Activated CD8-positive, alpha-beta T cell treated with anti-CD3 and anti-CD28 coated beads, Interleukin-2, amount 10 ng/mL, durations not matched to agents 7 days and 5 days (primary cell): ENCODE measurements at regions not wholly inside any gene's neighbourhood (a gene's known extent, or its start where the extent isn't known, plus 50 kb on each side); places are given as distances from the start of the nearest gene placed in this dataset.
A peak's percentile ranks its signal among the peaks of the same experiment; 100 is the strongest.

Experiments
- ATAC-seq: fragments of 150-1000 bp; cut with Tn5 transposase; one replicate; pipeline ENCODE4 v1.10.0; 2021; ENCODE audit warnings: moderate library complexity
- CTCF ChIA-PET: fragments of 350-600 bp; sonication (Branson Sonifier 250); formaldehyde crosslinking; loops from one replicate; lab custom pipeline; 2021; ENCODE audit warnings: antibody characterized with exemption; lab: Charles Lee
- POLR2A ChIA-PET: fragments of 350-600 bp; sonication (Branson Sonifier 250); formaldehyde crosslinking; loops from one replicate; lab custom pipeline; 2021; ENCODE audit warnings: antibody characterized with exemption; lab: Charles Lee
- DNase-seq: peaks from one replicate; pipeline ENCODE4 v3.0.0-alpha.2; 2020
- H3K27ac Mint-ChIP-seq: one replicate; pipeline ENCODE4 v1.8.0; 2021; ENCODE audit warnings: mild to moderate bottlenecking, mixed read lengths
- H3K27me3 Mint-ChIP-seq: one replicate; pipeline ENCODE4 v1.8.0; 2021; ENCODE audit warnings: low read depth, mixed read lengths
- H3K36me3 Mint-ChIP-seq: one replicate; pipeline ENCODE4 v1.8.0; 2021; ENCODE audit warnings: low read depth, mixed read lengths
- H3K4me1 Mint-ChIP-seq: one replicate; pipeline ENCODE4 v1.8.0; 2021; ENCODE audit warnings: low read depth, mixed read lengths
- H3K4me3 Mint-ChIP-seq: one replicate; pipeline ENCODE4 v1.8.0; 2021; ENCODE audit warnings: mild to moderate bottlenecking, mixed read lengths
- H3K9me3 Mint-ChIP-seq: one replicate; pipeline ENCODE4 v1.8.0; 2022; ENCODE audit warnings: mixed read lengths; ENCODE audit not compliant: insufficient read depth

- Mint-ChIP-seq H3K27me3 (no peaks in the 10 kb centered on the region), H3K9me3 (no peaks in the 10 kb centered on the region), H3K36me3 (no peaks in the 10 kb centered on the region), H3K4me1 (peaks cover 12% of the 10 kb centered on the region), H3K4me3 (no peak overlapping the region), H3K27ac (no peak overlapping the region)
- DNase-seq (no peak), ATAC-seq (no peak)
- CTCF ChIA-PET, result no interaction called here
- POLR2A ChIA-PET, result no interaction called here
Observed at GRCh38 chr6:154604119-154604518, 93.6 kb upstream of the CNKSR3 start.

- Mint-ChIP-seq H3K4me1 (peaks cover 12% of the 10 kb centered on the region), H3K27me3 (no peaks in the 10 kb centered on the region), H3K9me3 (no peaks in the 10 kb centered on the region), H3K4me3 (no peak overlapping the region), H3K27ac (no peak overlapping the region), H3K36me3 (no peaks in the 10 kb centered on the region)
- ChIA-PET CTCF (interaction anchor here (1.0 kb wide), 1 partner anchor 466 kb away, joined by 3 read pairs; no protein-coding TSS in a partner anchor), POLR2A (no interaction called here)
- DNase-seq (no peak), ATAC-seq (no peak)
Observed at GRCh38 chr6:154605178-154605881, 94.8 kb upstream of the CNKSR3 start.

- POLR2A ChIA-PET, result no interaction called here
- Mint-ChIP-seq H3K27ac (no peak overlapping the region), H3K36me3 (no peaks in the 10 kb centered on the region), H3K4me3 (no peak overlapping the region), H3K4me1 (peaks cover 12% of the 10 kb centered on the region), H3K27me3 (no peaks in the 10 kb centered on the region), H3K9me3 (no peaks in the 10 kb centered on the region)
- no peak for ATAC-seq
- no peak for DNase-seq
- CTCF ChIA-PET, result interaction anchor here (1.0 kb wide), 1 partner anchor 466 kb away, joined by 3 read pairs; no protein-coding TSS in a partner anchor
Observed at GRCh38 chr6:154605882-154606370, 95.4 kb upstream of the CNKSR3 start.

GRCh38 chr6:154606457-154606856 is 96.0 kb upstream of the CNKSR3 start:
- POLR2A ChIA-PET, result no interaction called here
- H3K27ac Mint-ChIP-seq, result no peak overlapping the region
- no peak overlapping the region for H3K4me3 Mint-ChIP-seq
- ATAC-seq, result no peak
- no peaks in the 10 kb centered on the region for H3K27me3 Mint-ChIP-seq
- peaks cover 12% of the 10 kb centered on the region for H3K4me1 Mint-ChIP-seq
- no peaks in the 10 kb centered on the region for H3K36me3 Mint-ChIP-seq
- CTCF ChIA-PET, result no interaction called here
- H3K9me3 Mint-ChIP-seq, result no peaks in the 10 kb centered on the region
- DNase-seq, result peak; percentile 34

GRCh38 chr6:154606860-154607259 is 96.4 kb upstream of the CNKSR3 start:
- ATAC-seq (no peak), DNase-seq (no peak)
- Mint-ChIP-seq H3K27me3 (no peaks in the 10 kb centered on the region), H3K4me1 (peaks cover 12% of the 10 kb centered on the region), H3K4me3 (no peak overlapping the region), H3K36me3 (no peaks in the 10 kb centered on the region), H3K27ac (no peak overlapping the region), H3K9me3 (no peaks in the 10 kb centered on the region)
- ChIA-PET POLR2A (no interaction called here), CTCF (no interaction called here)

- DNase-seq (no peak), ATAC-seq (no peak)
- ChIA-PET CTCF (no interaction called here), POLR2A (no interaction called here)
- Mint-ChIP-seq H3K36me3 (no peaks in the 10 kb centered on the region), H3K4me3 (no peak overlapping the region), H3K27me3 (no peaks in the 10 kb centered on the region), H3K27ac (no peak overlapping the region), H3K9me3 (no peaks in the 10 kb centered on the region), H3K4me1 (peaks cover 6% of the 10 kb centered on the region)
Observed at GRCh38 chr6:154611241-154611640, 100.8 kb upstream of the CNKSR3 start.

- H3K36me3 Mint-ChIP-seq, result no peaks in the 10 kb centered on the region
- ChIA-PET POLR2A (no interaction called here), CTCF (no interaction called here)
- H3K27me3 Mint-ChIP-seq, result no peaks in the 10 kb centered on the region
- no peak for DNase-seq
- ATAC-seq, result no peak
- H3K4me1 Mint-ChIP-seq, result peaks cover 2% of the 10 kb centered on the region
- H3K9me3 Mint-ChIP-seq, result no peaks in the 10 kb centered on the region
- no peak overlapping the region for H3K4me3 Mint-ChIP-seq
- H3K27ac Mint-ChIP-seq, result no peak overlapping the region
Observed at GRCh38 chr6:154611847-154612246, 101.4 kb upstream of the CNKSR3 start.

GRCh38 chr6:154613137-154613676 is 102.7 kb upstream of the CNKSR3 start:
- H3K9me3 Mint-ChIP-seq, result no peaks in the 10 kb centered on the region
- DNase-seq (no peak), ATAC-seq (no peak)
- no peaks in the 10 kb centered on the region for H3K36me3 Mint-ChIP-seq
- H3K27ac Mint-ChIP-seq, result no peak overlapping the region
- no peak overlapping the region for H3K4me3 Mint-ChIP-seq
- H3K4me1 Mint-ChIP-seq, result no peaks in the 10 kb centered on the region
- POLR2A ChIA-PET, result no interaction called here
- H3K27me3 Mint-ChIP-seq, result no peaks in the 10 kb centered on the region
- CTCF ChIA-PET, result no interaction called here

GRCh38 chr6:154614101-154614500 is 103.6 kb upstream of the CNKSR3 start:
- Mint-ChIP-seq H3K4me3 (no peak overlapping the region), H3K36me3 (no peaks in the 10 kb centered on the region), H3K27me3 (no peaks in the 10 kb centered on the region), H3K4me1 (no peaks in the 10 kb centered on the region), H3K9me3 (no peaks in the 10 kb centered on the region), H3K27ac (no peak overlapping the region)
- no peak for ATAC-seq
- POLR2A ChIA-PET, result no interaction called here
- CTCF ChIA-PET, result no interaction called here
- DNase-seq, result no peak

- no peak overlapping the region for H3K27ac Mint-ChIP-seq
- H3K36me3 Mint-ChIP-seq, result no peaks in the 10 kb centered on the region
- no peak for ATAC-seq
- no peak overlapping the region for H3K4me3 Mint-ChIP-seq
- no peaks in the 10 kb centered on the region for H3K27me3 Mint-ChIP-seq
- no peaks in the 10 kb centered on the region for H3K9me3 Mint-ChIP-seq
- POLR2A ChIA-PET, result interaction anchor here (0.6 kb wide), 1 partner anchor 74 kb away, joined by 4 read pairs; no protein-coding TSS in a partner anchor
- CTCF ChIA-PET, result no interaction called here
- no peak for DNase-seq
- no peaks in the 10 kb centered on the region for H3K4me1 Mint-ChIP-seq
Observed at GRCh38 chr6:154614641-154615040, 104.2 kb upstream of the CNKSR3 start.

- POLR2A ChIA-PET, result no interaction called here
- Mint-ChIP-seq H3K9me3 (no peaks in the 10 kb centered on the region), H3K27me3 (no peaks in the 10 kb centered on the region), H3K27ac (no peak overlapping the region), H3K4me1 (no peaks in the 10 kb centered on the region), H3K4me3 (no peak overlapping the region), H3K36me3 (no peaks in the 10 kb centered on the region)
- CTCF ChIA-PET, result no interaction called here
- no peak for DNase-seq
- ATAC-seq, result no peak
Observed at GRCh38 chr6:154615483-154616025, 105.1 kb upstream of the CNKSR3 start.

GRCh38 chr6:154617175-154617574 is 106.7 kb upstream of the CNKSR3 start:
- ATAC-seq (no peak), DNase-seq (no peak)
- Mint-ChIP-seq H3K4me1 (no peaks in the 10 kb centered on the region), H3K36me3 (no peaks in the 10 kb centered on the region), H3K4me3 (no peak overlapping the region), H3K9me3 (no peaks in the 10 kb centered on the region), H3K27me3 (no peaks in the 10 kb centered on the region), H3K27ac (no peak overlapping the region)
- ChIA-PET POLR2A (no interaction called here), CTCF (no interaction called here)
